ENCODE measurements at regions not wholly inside any gene's neighbourhood (a gene's known extent, or its start where the extent isn't known, plus 50 kb on each side); places are given as distances from the start of the nearest gene placed in this dataset.

- DNase-seq (ENCODE audit: low spot score), result no peak
These were observed 389.7 kb downstream of the KDM5D start for GRCh38 chrY:19354857-19355173.

- DNase-seq (ENCODE audit: low spot score), result no peak
These were observed 390.3 kb downstream of the KDM5D start for GRCh38 chrY:19354061-19354856.

- DNase-seq (ENCODE audit: low spot score), result no peak
These were observed 392.9 kb downstream of the KDM5D start for GRCh38 chrY:19351616-19352015.

- DNase-seq (ENCODE audit: low spot score), result no peak
These were observed 422.8 kb downstream of the KDM5D start for GRCh38 chrY:19321701-19322100.

GRCh38 chrY:19319135-19319534 is 425.4 kb downstream of the KDM5D start:
- no peak for DNase-seq (ENCODE audit: low spot score)

GRCh38 chrY:19317271-19317987 is 427.1 kb downstream of the KDM5D start:
- DNase-seq (ENCODE audit: low spot score), result no peak

GRCh38 chrY:19307627-19308026 is 436.9 kb downstream of the KDM5D start:
- DNase-seq (ENCODE audit: low spot score), result no peak

- DNase-seq (ENCODE audit: low spot score), result no peak
These were observed 441.4 kb downstream of the KDM5D start for GRCh38 chrY:19303136-19303535.

GRCh38 chrY:19290925-19291324 is 453.6 kb downstream of the KDM5D start:
- no peak for DNase-seq (ENCODE audit: low spot score)

GRCh38 chrY:19274076-19274475 is 470.4 kb downstream of the KDM5D start:
- DNase-seq (ENCODE audit: low spot score), result no peak

GRCh38 chrY:19268331-19268730 is 476.2 kb downstream of the KDM5D start:
- no peak for DNase-seq (ENCODE audit: low spot score)

GRCh38 chrY:19265404-19265803 is 479.1 kb downstream of the KDM5D start:
- DNase-seq (ENCODE audit: low spot score), result no peak

GRCh38 chrY:19262310-19262709 is 482.2 kb downstream of the KDM5D start:
- DNase-seq (ENCODE audit: low spot score), result no peak

- no peak for DNase-seq (ENCODE audit: low spot score)
These were observed 458.9 kb upstream of the HSFY2 start for GRCh38 chrY:19232276-19232994.

GRCh38 chrY:19220784-19221183 is 447.2 kb upstream of the HSFY2 start:
- no peak for DNase-seq (ENCODE audit: low spot score)

- no peak for DNase-seq (ENCODE audit: low spot score)
These were observed 435.4 kb upstream of the HSFY2 start for GRCh38 chrY:19208915-19209314.

GRCh38 chrY:19207048-19207447 is 433.5 kb upstream of the HSFY2 start:
- DNase-seq (ENCODE audit: low spot score), result no peak

- DNase-seq (ENCODE audit: low spot score), result no peak
These were observed 407.3 kb upstream of the HSFY2 start for GRCh38 chrY:19180824-19181223.

- DNase-seq (ENCODE audit: low spot score), result no peak
These were observed 394.6 kb upstream of the HSFY2 start for GRCh38 chrY:19168202-19168565.

- DNase-seq (ENCODE audit: low spot score), result no peak
These were observed 394.0 kb upstream of the HSFY2 start for GRCh38 chrY:19167319-19168201.

GRCh38 chrY:19148783-19149182 is 375.2 kb upstream of the HSFY2 start:
- no peak for DNase-seq (ENCODE audit: low spot score)

- no peak for DNase-seq (ENCODE audit: low spot score)
These were observed 372.8 kb upstream of the HSFY2 start for GRCh38 chrY:19146296-19146695.
